HG03378 (cell line): ENCODE measurements at regions not wholly inside any gene's neighbourhood (a gene's known extent, or its start where the extent isn't known, plus 50 kb on each side); places are given as distances from the start of the nearest gene placed in this dataset.
A peak's percentile ranks its signal among the peaks of the same experiment; 100 is the strongest.
"Not testable (repeated sequence)": the region's sequence is repeated elsewhere in the genome, so short reads cannot be mapped to it uniquely, and the experiment has no call there.

Source experiments
- ATAC-seq: cut with Tn5 transposase; IDR thresholded peaks from one replicate; pipeline ENCODE4 v1.9.1; 2021; ENCODE audit warnings: mild to moderate bottlenecking, moderate library complexity; ENCODE audit not compliant: unreplicated experiment

DNA sequence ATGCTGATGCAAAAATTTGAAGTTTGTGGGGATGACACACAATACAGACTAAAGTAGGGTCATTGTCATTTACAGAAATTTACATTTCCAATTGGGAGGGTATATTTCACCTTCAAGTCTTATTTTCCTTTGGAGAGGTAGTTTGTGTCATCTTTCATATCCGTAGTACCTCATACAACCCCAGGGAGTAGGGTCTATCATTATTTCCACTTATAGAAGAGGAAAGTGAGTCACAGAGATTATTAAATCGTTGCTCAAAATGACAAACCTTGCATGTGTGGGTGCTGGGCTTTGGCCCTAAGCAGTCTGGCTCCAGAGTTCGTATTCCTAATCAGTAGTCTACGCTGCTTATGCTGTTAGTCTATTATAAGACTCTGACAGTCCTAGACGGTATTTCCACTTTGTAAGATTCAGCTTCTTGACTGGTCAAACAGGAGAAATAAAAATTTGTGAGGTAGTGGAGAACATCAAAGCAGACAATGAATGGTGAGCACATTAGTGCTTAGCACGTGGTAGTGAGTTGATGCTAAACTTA, 516.5 kb downstream of the PCDH7 start:
- ATAC-seq = no peak

GRCh38 chr4:31237233-31237632, 517.1 kb downstream of the PCDH7 start:
- ATAC-seq = no peak

DNA sequence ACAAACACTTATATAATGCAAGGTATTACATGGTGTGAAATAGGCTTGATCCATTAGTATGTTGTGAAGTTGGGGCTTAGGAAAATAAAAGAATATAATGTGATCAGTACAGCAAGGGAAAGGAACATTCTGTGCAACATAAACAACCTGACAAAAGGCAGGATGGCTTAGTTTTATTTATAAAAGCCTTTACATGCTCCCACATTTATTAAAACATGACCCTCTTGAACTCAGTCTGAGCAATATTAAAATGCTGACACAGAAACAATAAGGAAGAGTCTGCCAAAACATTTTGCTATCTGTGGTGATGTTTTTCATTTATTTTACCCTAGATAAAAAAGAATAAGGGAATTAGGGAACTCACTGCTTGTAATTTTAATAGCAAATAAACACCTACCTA, 519.7 kb downstream of the PCDH7 start:
- ATAC-seq = no peak

GRCh38 chr4:31241504-31242106, 521.4 kb downstream of the PCDH7 start:
- no peak for ATAC-seq

- ATAC-seq = no peak
Measured at GRCh38 chr4:31246856-31247255, 526.7 kb downstream of the PCDH7 start.

DNA sequence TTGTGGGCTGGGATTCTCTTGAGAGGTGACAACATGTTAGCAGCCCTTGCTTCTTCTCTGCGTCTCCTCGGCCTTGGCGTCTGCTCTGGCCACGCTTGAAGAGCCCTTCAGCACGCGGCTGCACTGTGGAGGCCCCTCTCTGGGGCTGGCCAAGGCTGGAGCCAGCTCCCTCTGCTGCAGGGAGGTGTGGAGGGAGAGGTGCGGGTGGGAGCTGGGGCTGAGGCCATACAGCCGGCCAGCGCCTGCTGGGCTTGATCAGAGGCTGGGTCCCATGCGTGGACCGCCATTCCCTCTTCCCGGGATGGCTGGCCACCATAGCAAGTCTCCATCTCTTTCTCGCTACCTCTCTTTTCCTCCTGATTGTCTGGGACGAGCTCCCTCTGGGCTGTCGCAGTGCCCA, 539.0 kb downstream of the PCDH7 start:
- no peak for ATAC-seq

DNA sequence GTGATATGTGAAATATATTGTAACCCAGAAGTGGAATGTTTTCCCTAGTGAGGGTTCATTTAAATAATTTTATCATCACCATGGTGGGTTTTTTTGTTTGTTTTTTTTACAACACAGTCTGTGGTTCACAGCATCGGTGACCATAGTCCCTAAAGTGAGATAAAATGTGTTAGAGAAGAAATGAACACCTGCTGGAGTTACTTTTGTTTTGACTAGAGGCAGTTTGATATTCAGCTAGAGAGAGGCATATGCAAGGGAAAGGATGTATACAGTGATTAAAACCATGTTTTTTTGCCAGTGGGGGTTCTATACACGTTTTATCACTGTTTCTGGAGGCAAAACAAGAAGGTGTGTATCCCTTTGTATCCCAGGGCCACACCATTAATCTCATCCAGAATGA, 541.5 kb downstream of the PCDH7 start:
- no peak for ATAC-seq

DNA sequence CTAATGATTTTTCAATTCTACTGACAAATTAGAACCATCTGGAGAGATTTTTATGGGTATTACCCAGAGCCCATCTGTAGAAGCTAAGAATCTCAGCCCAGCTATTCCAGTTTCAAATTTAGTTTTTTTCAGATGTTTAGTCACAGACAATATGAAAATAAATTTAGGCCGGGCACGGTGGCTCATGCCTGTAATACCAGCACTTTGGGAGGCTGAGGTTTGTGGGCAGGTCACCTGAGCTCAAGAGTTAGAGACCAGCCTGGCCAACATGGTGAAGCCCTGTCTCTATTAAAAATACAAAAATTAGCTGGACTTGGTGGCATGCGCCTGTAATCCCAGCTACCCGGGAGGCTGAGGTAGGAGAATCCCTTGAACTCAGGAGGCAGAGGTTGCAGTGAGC, 545.9 kb downstream of the PCDH7 start:
- ATAC-seq = not testable (repeated sequence)

GRCh38 chr4:31272331-31273061, 552.3 kb downstream of the PCDH7 start:
- no peak for ATAC-seq

DNA sequence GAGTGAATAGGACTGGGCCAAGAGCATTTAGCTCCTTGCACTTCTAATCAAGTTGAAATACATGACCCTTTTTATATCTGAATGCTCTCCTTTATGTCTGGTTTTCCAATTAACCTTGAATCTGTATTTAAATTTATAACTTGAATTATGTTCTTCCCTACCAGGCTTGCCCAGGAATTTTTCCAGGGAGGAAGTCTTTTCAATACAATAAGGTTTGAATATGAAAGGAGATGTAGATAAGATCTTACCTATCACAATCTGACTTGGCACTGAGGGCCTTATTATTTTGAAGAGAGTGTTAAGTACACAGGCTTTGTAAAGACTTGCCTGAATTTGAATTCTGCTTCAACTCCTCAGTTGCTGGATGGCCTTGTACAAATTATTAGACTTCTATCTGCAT, 555.7 kb downstream of the PCDH7 start:
- ATAC-seq = no peak

GRCh38 chr4:31283679-31284078, 563.5 kb downstream of the PCDH7 start:
- ATAC-seq = no peak

- ATAC-seq = peak; percentile 19
Measured at GRCh38 chr4:31290836-31291235, 570.7 kb downstream of the PCDH7 start.

DNA sequence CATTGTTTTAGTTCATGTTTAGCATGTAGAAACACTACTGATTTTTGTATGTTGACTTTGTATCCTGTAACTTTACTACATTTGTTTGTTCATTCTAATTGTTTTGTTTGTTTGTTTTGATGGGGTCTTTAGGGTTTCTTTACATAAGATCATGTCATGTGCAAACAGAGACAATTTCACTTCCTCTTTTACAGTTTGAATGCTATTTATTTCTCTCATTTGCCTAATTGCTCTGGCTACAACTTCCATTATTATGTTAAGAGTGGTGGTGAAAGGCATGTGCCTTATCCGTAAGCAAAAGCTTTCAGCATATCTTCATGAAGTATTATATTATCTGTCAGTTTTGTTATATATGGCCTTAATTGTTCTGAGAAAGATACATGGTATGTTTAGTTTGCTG, 571.1 kb downstream of the PCDH7 start:
- ATAC-seq = peak; percentile 88

GRCh38 chr4:31294655-31295480, 574.7 kb downstream of the PCDH7 start:
- no peak for ATAC-seq

DNA sequence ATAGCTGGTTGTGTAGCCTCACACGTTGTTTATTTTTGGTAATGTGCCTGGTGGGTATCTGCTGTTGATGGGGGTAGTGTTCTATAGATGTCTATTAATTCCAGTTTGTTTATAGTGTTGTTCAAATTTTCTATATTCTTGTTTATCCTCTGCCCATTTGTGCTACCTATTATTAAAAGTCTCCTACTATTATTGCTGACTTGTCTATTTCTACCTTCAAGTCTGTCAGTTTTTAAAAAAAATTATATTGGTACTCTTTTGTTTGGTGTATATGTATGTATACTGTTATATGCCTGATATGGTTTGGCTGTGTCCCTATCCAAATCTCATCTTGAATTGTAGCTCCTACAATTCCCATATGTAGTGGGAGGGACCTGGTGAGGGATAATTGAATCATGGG, 578.6 kb downstream of the PCDH7 start:
- ATAC-seq = no peak

GRCh38 chr4:31307029-31307428, 586.9 kb downstream of the PCDH7 start:
- no peak for ATAC-seq

GRCh38 chr4:31324814-31325213, 604.6 kb downstream of the PCDH7 start:
- ATAC-seq = no peak

DNA sequence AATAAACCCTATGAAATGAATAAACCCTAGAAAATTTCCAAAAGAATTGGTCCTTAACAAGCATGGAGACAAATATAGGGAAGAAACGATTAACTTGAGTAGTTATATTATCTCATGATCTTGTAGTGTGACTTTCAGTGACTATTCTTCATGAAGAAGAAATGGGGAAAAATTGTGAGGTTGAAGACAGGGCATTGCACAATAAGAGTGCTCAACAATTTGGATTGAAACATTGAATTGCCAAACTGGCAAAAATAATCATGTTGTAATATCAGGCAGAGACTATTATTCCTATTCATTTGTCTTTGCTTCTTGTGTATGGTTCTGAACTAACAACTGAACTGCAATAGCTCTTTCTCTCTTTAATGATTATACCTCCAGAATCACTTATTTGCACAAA, 605.1 kb downstream of the PCDH7 start:
- no peak for ATAC-seq

- no peak for ATAC-seq
Measured at GRCh38 chr4:31327031-31327430, 606.9 kb downstream of the PCDH7 start.

- ATAC-seq = no peak
Measured at GRCh38 chr4:31328932-31329331, 608.8 kb downstream of the PCDH7 start.

DNA sequence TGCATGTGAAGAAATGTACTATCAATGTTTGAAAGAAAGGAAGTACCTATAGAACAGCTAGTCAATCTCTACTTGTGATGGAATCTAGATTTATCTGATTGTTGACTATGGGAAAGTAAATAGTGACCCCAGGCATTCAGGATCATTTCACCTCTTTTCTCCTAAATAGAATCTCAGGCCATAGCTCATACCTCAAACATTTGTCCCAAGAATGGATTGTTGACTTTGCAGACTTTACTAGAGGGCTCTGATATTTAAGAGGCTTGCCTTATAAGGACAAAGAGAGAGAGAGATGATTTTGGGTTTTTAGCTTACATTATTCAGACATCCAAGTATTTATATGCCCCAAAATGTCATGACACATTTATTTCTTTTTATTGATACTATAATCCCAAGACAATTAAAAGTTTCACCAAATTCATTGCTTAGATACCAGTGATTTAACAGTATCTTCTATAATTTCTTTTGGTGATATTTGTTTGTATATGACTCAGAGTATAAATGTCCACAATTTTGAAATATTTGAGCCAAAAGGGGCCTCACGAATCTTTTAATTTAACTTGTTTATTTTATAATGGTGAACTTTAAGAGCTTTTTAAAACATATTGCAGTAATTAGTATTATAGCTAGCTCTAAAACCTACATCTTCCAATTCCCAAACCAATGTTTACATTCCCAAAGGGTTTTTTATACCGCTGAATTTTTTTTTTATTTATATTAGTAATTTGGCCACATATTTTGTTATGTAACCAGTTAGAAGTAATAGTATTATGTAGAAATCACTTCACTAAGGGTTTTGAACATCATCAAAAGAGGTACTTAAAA, 614.1 kb downstream of the PCDH7 start:
- no peak for ATAC-seq
